ENCODE measurements at regions not wholly inside any gene's neighbourhood (a gene's known extent, or its start where the extent isn't known, plus 50 kb on each side); places are given as distances from the start of the nearest gene placed in this dataset.
"Not testable (repeated sequence)": the region's sequence is repeated elsewhere in the genome, so short reads cannot be mapped to it uniquely, and the experiment has no call there.

GRCh38 chr1:96581772-96582171 lies 139.8 kb upstream of the PTBP2 start:
- TF ChIP-seq, protein P1, sequence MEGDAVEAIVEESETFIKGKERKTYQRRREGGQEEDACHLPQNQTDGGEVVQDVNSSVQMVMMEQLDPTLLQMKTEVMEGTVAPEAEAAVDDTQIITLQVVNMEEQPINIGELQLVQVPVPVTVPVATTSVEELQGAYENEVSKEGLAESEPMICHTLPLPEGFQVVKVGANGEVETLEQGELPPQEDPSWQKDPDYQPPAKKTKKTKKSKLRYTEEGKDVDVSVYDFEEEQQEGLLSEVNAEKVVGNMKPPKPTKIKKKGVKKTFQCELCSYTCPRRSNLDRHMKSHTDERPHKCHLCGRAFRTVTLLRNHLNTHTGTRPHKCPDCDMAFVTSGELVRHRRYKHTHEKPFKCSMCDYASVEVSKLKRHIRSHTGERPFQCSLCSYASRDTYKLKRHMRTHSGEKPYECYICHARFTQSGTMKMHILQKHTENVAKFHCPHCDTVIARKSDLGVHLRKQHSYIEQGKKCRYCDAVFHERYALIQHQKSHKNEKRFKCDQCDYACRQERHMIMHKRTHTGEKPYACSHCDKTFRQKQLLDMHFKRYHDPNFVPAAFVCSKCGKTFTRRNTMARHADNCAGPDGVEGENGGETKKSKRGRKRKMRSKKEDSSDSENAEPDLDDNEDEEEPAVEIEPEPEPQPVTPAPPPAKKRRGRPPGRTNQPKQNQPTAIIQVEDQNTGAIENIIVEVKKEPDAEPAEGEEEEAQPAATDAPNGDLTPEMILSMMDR (IDR thresholded peaks at IDR 0.05; ENCODE audit: low read depth, low read length), result no peak
- H3K9me3 ChIP-seq, result no peaks in the 10 kb centered on the region
- H3K36me3 ChIP-seq, result no peaks in the 10 kb centered on the region
- no peaks in the 10 kb centered on the region for H3K27me3 ChIP-seq
- DNase-seq, result no peak
- no peaks in the 10 kb centered on the region for H3K4me1 ChIP-seq
- H3K4me3 ChIP-seq (ENCODE audit: low read depth, low read length), result no peak overlapping the region

GRCh38 chr1:96583903-96584302 lies 137.7 kb upstream of the PTBP2 start:
- DNase-seq, result no peak
- no peak overlapping the region for H3K4me3 ChIP-seq (ENCODE audit: low read depth, low read length)
- peaks cover 5% of the 10 kb centered on the region; the same call in 1 of the 2 replicates for H3K4me1 ChIP-seq
- no peaks in the 10 kb centered on the region for H3K36me3 ChIP-seq
- H3K27me3 ChIP-seq, result no peaks in the 10 kb centered on the region
- TF ChIP-seq, protein P1 (IDR thresholded peaks at IDR 0.05; ENCODE audit: low read depth, low read length), result no peak
- no peaks in the 10 kb centered on the region for H3K9me3 ChIP-seq

GRCh38 chr1:96587222-96587621 lies 134.4 kb upstream of the PTBP2 start:
- H3K27me3 ChIP-seq, result no peaks in the 10 kb centered on the region
- TF ChIP-seq, protein P1 (IDR thresholded peaks at IDR 0.05; ENCODE audit: low read depth, low read length), result no peak
- peaks cover 5% of the 10 kb centered on the region; the same call in 1 of the 2 replicates for H3K4me1 ChIP-seq
- no peak for DNase-seq
- H3K36me3 ChIP-seq, result no peaks in the 10 kb centered on the region
- no peak overlapping the region for H3K4me3 ChIP-seq (ENCODE audit: low read depth, low read length)
- H3K9me3 ChIP-seq, result no peaks in the 10 kb centered on the region

- Histone ChIP-seq H3K9me3 (no peaks in the 10 kb centered on the region), H3K27me3 (no peaks in the 10 kb centered on the region), H3K4me3 (ENCODE audit: low read depth, low read length) (no peak overlapping the region), H3K4me1 (peaks cover 5% of the 10 kb centered on the region; the same call in 1 of the 2 replicates), H3K36me3 (no peaks in the 10 kb centered on the region)
- TF ChIP-seq, protein P1 (IDR thresholded peaks at IDR 0.05; ENCODE audit: low read depth, low read length), result no peak
- no peak for DNase-seq
These were observed 133.1 kb upstream of the PTBP2 start for GRCh38 chr1:96588416-96588995.

DNA sequence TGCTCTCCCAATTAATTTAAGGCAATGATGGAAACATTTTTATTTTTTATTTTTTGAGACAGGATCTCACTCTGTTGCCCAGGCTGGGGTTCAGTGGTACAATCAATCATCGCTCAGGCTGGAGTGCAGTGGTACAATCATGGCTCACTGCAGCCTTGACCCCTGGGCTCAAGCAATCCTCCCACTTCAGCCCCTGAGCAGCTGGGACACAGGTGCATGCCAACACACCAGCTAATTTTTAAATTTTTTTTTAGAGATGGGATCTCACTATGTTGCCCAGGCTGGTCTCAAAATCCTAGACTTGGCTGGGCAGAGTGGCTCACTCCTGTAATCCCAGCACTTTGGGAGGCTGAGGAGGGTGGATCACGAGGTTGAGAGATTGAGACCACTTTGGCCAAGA lies 126.1 kb upstream of the PTBP2 start:
- H3K4me3 ChIP-seq (ENCODE audit: low read depth, low read length); H3K9me3 ChIP-seq; DNase-seq; H3K36me3 ChIP-seq; H3K4me1 ChIP-seq; H3K27me3 ChIP-seq: not testable (repeated sequence)

GRCh38 chr1:96596226-96596922 lies 125.2 kb upstream of the PTBP2 start:
- Histone ChIP-seq H3K4me1 (no peaks in the 10 kb centered on the region), H3K9me3 (no peaks in the 10 kb centered on the region), H3K36me3 (no peaks in the 10 kb centered on the region), H3K27me3 (no peaks in the 10 kb centered on the region), H3K4me3 (ENCODE audit: low read depth, low read length) (no peak overlapping the region)
- peak; percentile 64 for DNase-seq
- TF ChIP-seq, protein P1 (IDR thresholded peaks at IDR 0.05; ENCODE audit: low read depth, low read length), result peak; percentile 87
